ENCODE measurements at regions not wholly inside any gene's neighbourhood (a gene's known extent, or its start where the extent isn't known, plus 50 kb on each side); places are given as distances from the start of the nearest gene placed in this dataset.

- in situ Hi-C loops (cut with MboI; ENCODE audit: low sequenced_read_pairs in 4 of 4): no loop called here
- no peak for ATAC-seq
- no peak for TF ChIP-seq POLR2A (IDR thresholded peaks at IDR 0.05)
- no peak for TF ChIP-seq CTCF (IDR thresholded peaks at IDR 0.05 in 4 of 5, conservative IDR thresholded peaks at IDR 0.05 in 1 of 5)
Observed at GRCh38 chr4:127131527-127131926, 501.2 kb upstream of the INTU start.

GRCh38 chr4:127134490-127134889, 498.3 kb upstream of the INTU start:
- in situ Hi-C loops (cut with MboI; ENCODE audit: low sequenced_read_pairs in 4 of 4): no loop called here
- no peak for DNase-seq
- no peak for ATAC-seq
- TF ChIP-seq POLR2A (IDR thresholded peaks at IDR 0.05) (no peak), CTCF (IDR thresholded peaks at IDR 0.05 in 4 of 5, conservative IDR thresholded peaks at IDR 0.05 in 1 of 5) (no peak)
- H3K36me3 ChIP-seq: no peaks in the 10 kb centered on the region
- no peak overlapping the region for H3K4me3 ChIP-seq
- H3K9me3 ChIP-seq: no peaks in the 10 kb centered on the region
- intact Hi-C loops (cut with DNase I; ENCODE audit: low total_unique reads): no loop called here
- no peaks in the 10 kb centered on the region for H3K27me3 ChIP-seq
- H3K27ac ChIP-seq: no peak overlapping the region
- no peaks in the 10 kb centered on the region for H3K4me1 ChIP-seq

More at GRCh38 chr4:127131527-127131926, 501.2 kb upstream of the INTU start:
- no peaks in the 10 kb centered on the region for H3K36me3 ChIP-seq
- intact Hi-C loops (cut with DNase I; ENCODE audit: low total_unique reads): no loop called here
- no peaks in the 10 kb centered on the region for H3K9me3 ChIP-seq
- DNase-seq: no peak
- no peaks in the 10 kb centered on the region for H3K27me3 ChIP-seq
- H3K4me1 ChIP-seq: no peaks in the 10 kb centered on the region
- no peak overlapping the region for H3K27ac ChIP-seq
- no peak overlapping the region for H3K4me3 ChIP-seq

- H3K36me3 ChIP-seq: no peaks in the 10 kb centered on the region
- TF ChIP-seq POLR2A (IDR thresholded peaks at IDR 0.05) (no peak), CTCF (IDR thresholded peaks at IDR 0.05 in 4 of 5, conservative IDR thresholded peaks at IDR 0.05 in 1 of 5) (no peak)
- no peak overlapping the region for H3K27ac ChIP-seq
- ATAC-seq: no peak
- H3K27me3 ChIP-seq: no peaks in the 10 kb centered on the region
- no peak for DNase-seq
- no peaks in the 10 kb centered on the region for H3K9me3 ChIP-seq
- intact Hi-C loops (cut with DNase I; ENCODE audit: low total_unique reads): no loop called here
- in situ Hi-C loops (cut with MboI; ENCODE audit: low sequenced_read_pairs in 4 of 4): no loop called here
- no peak overlapping the region for H3K4me3 ChIP-seq
- H3K4me1 ChIP-seq: no peaks in the 10 kb centered on the region
Observed at GRCh38 chr4:127138586-127138985, 494.2 kb upstream of the INTU start.

GRCh38 chr4:127139788-127140286, 492.9 kb upstream of the INTU start:
- TF ChIP-seq POLR2A (IDR thresholded peaks at IDR 0.05) (no peak), CTCF (IDR thresholded peaks at IDR 0.05 in 4 of 5, conservative IDR thresholded peaks at IDR 0.05 in 1 of 5) (no peak)
- H3K4me3 ChIP-seq: no peak overlapping the region
- no peak for DNase-seq
- in situ Hi-C loops (cut with MboI; ENCODE audit: low sequenced_read_pairs in 4 of 4): no loop called here
- no peaks in the 10 kb centered on the region for H3K9me3 ChIP-seq
- no peaks in the 10 kb centered on the region for H3K36me3 ChIP-seq
- no peak overlapping the region for H3K27ac ChIP-seq
- no peaks in the 10 kb centered on the region for H3K4me1 ChIP-seq
- H3K27me3 ChIP-seq: no peaks in the 10 kb centered on the region
- ATAC-seq: no peak
- intact Hi-C loops (cut with DNase I; ENCODE audit: low total_unique reads): no loop called here

- Histone ChIP-seq H3K4me1 (no peaks in the 10 kb centered on the region), H3K27ac (no peak overlapping the region), H3K36me3 (no peaks in the 10 kb centered on the region), H3K9me3 (no peaks in the 10 kb centered on the region), H3K27me3 (no peaks in the 10 kb centered on the region), H3K4me3 (no peak overlapping the region)
- DNase-seq: no peak
- intact Hi-C loops (cut with DNase I; ENCODE audit: low total_unique reads) (no loop called here), in situ Hi-C loops (cut with MboI; ENCODE audit: low sequenced_read_pairs in 4 of 4) (no loop called here)
- no peak for TF ChIP-seq CTCF (IDR thresholded peaks at IDR 0.05 in 4 of 5, conservative IDR thresholded peaks at IDR 0.05 in 1 of 5)
- TF ChIP-seq POLR2A (IDR thresholded peaks at IDR 0.05): no peak
- ATAC-seq: no peak
Observed at GRCh38 chr4:127140306-127140705, 492.5 kb upstream of the INTU start.
